OCI-LY1 (cell line): ENCODE measurements at regions not wholly inside any gene's neighbourhood (a gene's known extent, or its start where the extent isn't known, plus 50 kb on each side); places are given as distances from the start of the nearest gene placed in this dataset.

Source experiments
- H2AFZ ChIP-seq: fragments of 200-600 bp; sonication (generic), shearing (Covaris generic); 2 replicates; pipeline ENCODE4 v1.6.0; 2014; ENCODE audit warnings: antibody characterized with exemption, mild to moderate bottlenecking, low read length
- H3F3A ChIP-seq: fragments of 200-600 bp; sonication (generic), shearing (Covaris generic); 2 replicates; pipeline ENCODE4 v1.6.0; 2014; ENCODE audit warnings: mild to moderate bottlenecking, antibody characterized with exemption, low read length, moderate library complexity; ENCODE audit not compliant: insufficient read depth
- H3K27ac ChIP-seq: fragments of 200-600 bp; sonication (generic); 2 replicates; pipeline ENCODE4 v1.5.1; 2014; ENCODE audit warnings: low read length, mixed run types, mild to moderate bottlenecking, low read depth; ENCODE audit not compliant: poor library complexity, severe bottlenecking
- H3K27me3 ChIP-seq: fragments of 200-600 bp; sonication (generic); 2 replicates; pipeline ENCODE4 v1.6.0; 2014; ENCODE audit warnings: antibody characterized with exemption, mild to moderate bottlenecking, low read length, moderate library complexity; ENCODE audit not compliant: insufficient read depth
- H3K36me3 ChIP-seq: fragments of 200-600 bp; sonication (generic); 2 replicates; pipeline ENCODE4 v1.6.1; 2014; ENCODE audit warnings: mild to moderate bottlenecking, antibody characterized with exemption, low read length, moderate library complexity, mixed read lengths; ENCODE audit not compliant: insufficient read depth
- H3K4me1 ChIP-seq: fragments of 200-600 bp; sonication (generic); 2 replicates; pipeline ENCODE4 v1.5.1; 2014; ENCODE audit warnings: mild to moderate bottlenecking, low read length, moderate library complexity; ENCODE audit not compliant: insufficient read depth, severe bottlenecking
- H3K4me2 ChIP-seq: fragments of 200-600 bp; sonication (generic), shearing (Covaris generic); 2 replicates; pipeline ENCODE4 v1.6.1; 2014; ENCODE audit warnings: low read length
- H3K4me3 ChIP-seq: fragments of 200-600 bp; sonication (generic); 2 replicates; pipeline ENCODE4 v1.5.1; 2014; ENCODE audit warnings: low read length, low read depth, mild to moderate bottlenecking, mixed read lengths; ENCODE audit not compliant: poor library complexity, severe bottlenecking
- H3K79me2 ChIP-seq: fragments of 200-600 bp; shearing (Covaris generic); 2 replicates; pipeline ENCODE4 v1.6.1; 2016; ENCODE audit warnings: mixed run types, low read length, mixed read lengths; ENCODE audit not compliant: insufficient read depth
- H3K9ac ChIP-seq: fragments of 200-600 bp; sonication (generic), shearing (Covaris generic); 2 replicates; pipeline ENCODE4 v1.6.1; 2014; ENCODE audit warnings: mild to moderate bottlenecking, low read length, mixed read lengths
- H3K9me2 ChIP-seq: fragments of 200-600 bp; sonication (generic), shearing (Covaris generic); 2 replicates; pipeline ENCODE4 v1.6.1; 2014; ENCODE audit warnings: low read depth, mild to moderate bottlenecking, low read length, mixed read lengths
- H3K9me3 ChIP-seq: fragments of 200-600 bp; shearing (Covaris generic); 2 replicates; pipeline ENCODE4 v1.6.1; 2014; ENCODE audit warnings: low read length, mixed read lengths
- H4K20me1 ChIP-seq: fragments of 200-600 bp; sonication (generic), shearing (Covaris generic); 2 replicates; pipeline ENCODE4 v1.6.0; 2016; ENCODE audit warnings: mild to moderate bottlenecking, low read length; ENCODE audit not compliant: insufficient read depth
- CTCF ChIP-seq: fragments of 200-600 bp; sonication (generic), shearing (Covaris generic); IDR thresholded peaks from 2 replicates; pipeline ENCODE4 v1.5.1; 2017; ENCODE audit warnings: mild to moderate bottlenecking, antibody characterized with exemption, low read length, moderate library complexity, mixed read lengths
- EZH2 ChIP-seq: fragments of 200-600 bp; sonication (generic), shearing (Covaris generic); IDR thresholded peaks from 2 replicates; pipeline ENCODE4 v1.8.0; 2017; ENCODE audit warnings: borderline replicate concordance, mixed run types, mild to moderate bottlenecking, antibody characterized with exemption, low read length, moderate library complexity, mixed read lengths

DNA sequence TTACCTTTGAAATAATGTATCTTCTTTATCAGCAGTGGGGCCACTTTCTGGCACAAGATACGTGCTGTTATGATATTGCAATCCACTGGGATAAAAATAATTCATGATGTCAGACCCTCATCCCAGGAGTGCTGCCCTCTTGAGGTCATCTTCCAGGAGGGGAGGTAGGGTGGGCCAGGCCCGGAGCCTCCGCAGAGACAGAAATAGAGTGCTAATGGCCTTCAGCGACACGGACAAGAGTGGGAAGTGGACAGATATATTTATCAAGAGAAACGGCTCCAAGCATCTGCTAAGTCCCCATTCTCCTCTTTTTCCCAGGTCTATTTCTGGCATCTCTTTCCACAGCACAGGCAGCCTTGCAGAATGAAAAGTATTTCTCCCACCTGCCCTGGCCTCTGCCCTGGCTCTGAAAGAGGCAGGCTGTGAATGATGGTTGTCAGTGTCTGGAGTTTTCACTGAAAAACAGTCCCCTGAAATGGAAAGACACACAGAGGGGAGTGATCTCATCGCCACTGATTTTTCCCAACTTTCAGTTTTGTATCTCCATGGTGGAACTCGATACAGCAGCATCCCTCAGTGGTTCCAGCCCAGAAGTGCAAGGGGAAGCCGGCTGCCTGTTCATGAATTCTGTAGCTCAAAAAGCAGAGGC lies 251.7 kb upstream of the MYO3A start:
- H3K9ac ChIP-seq: no peak overlapping the region
- no peak overlapping the region for H3K4me3 ChIP-seq
- H2AFZ ChIP-seq: no peak overlapping the region
- no peaks in the 10 kb centered on the region for H3K27me3 ChIP-seq
- no peaks in the 10 kb centered on the region for H4K20me1 ChIP-seq
- no peak overlapping the region for H3K27ac ChIP-seq
- no peaks in the 10 kb centered on the region for H3F3A ChIP-seq
- no peaks in the 10 kb centered on the region for H3K9me2 ChIP-seq
- H3K79me2 ChIP-seq: no peaks in the 10 kb centered on the region
- H3K9me3 ChIP-seq: no peaks in the 10 kb centered on the region
- TF ChIP-seq CTCF: no peak; the same call in 1 of the 2 replicates
- no peak for TF ChIP-seq EZH2
- H3K4me1 ChIP-seq: no peaks in the 10 kb centered on the region
- H3K4me2 ChIP-seq: no peak overlapping the region
- no peaks in the 10 kb centered on the region for H3K36me3 ChIP-seq

- H3K9me3 ChIP-seq: no peaks in the 10 kb centered on the region
- H3F3A ChIP-seq: no peaks in the 10 kb centered on the region
- TF ChIP-seq EZH2: no peak
- TF ChIP-seq CTCF: no peak
- H3K9ac ChIP-seq: no peak overlapping the region
- H3K4me1 ChIP-seq: no peaks in the 10 kb centered on the region
- no peaks in the 10 kb centered on the region for H4K20me1 ChIP-seq
- no peaks in the 10 kb centered on the region for H3K27me3 ChIP-seq
- H3K4me3 ChIP-seq: no peak overlapping the region
- no peaks in the 10 kb centered on the region for H3K79me2 ChIP-seq
- no peaks in the 10 kb centered on the region for H3K36me3 ChIP-seq
- H3K4me2 ChIP-seq: no peak overlapping the region
- no peak overlapping the region for H3K27ac ChIP-seq
- H3K9me2 ChIP-seq: no peaks in the 10 kb centered on the region
- no peak overlapping the region for H2AFZ ChIP-seq
Measured at GRCh38 chr10:25683344-25683743, 250.7 kb upstream of the MYO3A start.

DNA sequence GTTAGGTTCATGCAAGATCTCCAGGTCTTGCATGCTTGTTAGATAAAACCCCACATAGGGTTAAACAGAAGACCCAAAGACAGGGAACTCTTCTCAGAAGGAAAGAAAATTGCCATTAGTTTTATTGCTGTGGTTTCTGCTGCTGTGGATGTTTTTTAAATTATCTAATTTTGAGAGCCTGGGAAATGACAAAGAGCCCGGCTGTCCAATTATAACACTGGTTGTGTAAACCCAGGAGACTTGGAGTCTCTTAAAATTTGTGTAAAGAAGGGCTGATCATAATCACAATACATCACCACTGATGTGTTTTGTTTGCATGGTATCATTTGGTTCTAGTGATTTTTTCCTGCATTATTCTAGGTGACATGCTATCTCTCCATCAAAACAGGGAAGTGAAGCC lies 246.5 kb upstream of the MYO3A start:
- H3K4me3 ChIP-seq: no peak overlapping the region
- no peaks in the 10 kb centered on the region for H3K27me3 ChIP-seq
- H3K4me2 ChIP-seq: no peak overlapping the region
- TF ChIP-seq EZH2 (no peak), CTCF (no peak)
- no peak overlapping the region for H2AFZ ChIP-seq
- no peaks in the 10 kb centered on the region for H3K9me2 ChIP-seq
- no peaks in the 10 kb centered on the region for H3K9me3 ChIP-seq
- no peaks in the 10 kb centered on the region for H3F3A ChIP-seq
- H3K9ac ChIP-seq: no peak overlapping the region
- H3K36me3 ChIP-seq: no peaks in the 10 kb centered on the region
- no peaks in the 10 kb centered on the region for H3K4me1 ChIP-seq
- H4K20me1 ChIP-seq: no peaks in the 10 kb centered on the region
- no peaks in the 10 kb centered on the region for H3K79me2 ChIP-seq
- H3K27ac ChIP-seq: no peak overlapping the region
